Gastrocnemius medialis (tissue), 4 donors: ENCODE measurements at regions not wholly inside any gene's neighbourhood (a gene's known extent, or its start where the extent isn't known, plus 50 kb on each side); places are given as distances from the start of the nearest gene placed in this dataset.

ENCODE experiments used
- ATAC-seq, 2 donors: fragments of 150-250 bp; one replicate each; pipeline ENCODE4 v1.9.1; 2016
- DNase-seq, 2 donors: peaks; one replicate each; pipeline ENCODE4 v3.0.0-alpha.2; 2019
- H3K27ac ChIP-seq, 4 donors: fragments of 200-600 bp; sonication (generic); 1 replicate in 1 of 4; 2 replicates in 3 of 4; pipeline ENCODE4 v1.5.1; 2016 to 2018; ENCODE audit warnings: mild to moderate bottlenecking in 2 of 4, moderate library complexity in 1 of 4
- H3K27me3 ChIP-seq, 3 donors: fragments of 200-600 bp; sonication (generic) in 2 of 3; 1 replicate in 1 of 3; 2 replicates in 2 of 3; pipeline versions ENCODE4 v1.5.1 to v1.6.0; 2016 to 2019; ENCODE audit warnings: mild to moderate bottlenecking in 1 of 3, moderate library complexity in 1 of 3
- H3K36me3 ChIP-seq, 2 donors: fragments of 200-600 bp; sonication (generic) in 1 of 2; one replicate each; pipeline ENCODE4 v1.5.1; 2017 to 2018
- H3K4me1 ChIP-seq, 2 donors: fragments of 200-600 bp; sonication (generic) in 1 of 2; one replicate each; pipeline ENCODE4 v1.5.1; 2016 to 2017; ENCODE audit warnings: mild to moderate bottlenecking in 2 of 2
- H3K4me3 ChIP-seq, 4 donors: fragments of 200-600 bp; sonication (generic) in 3 of 4; 1 replicate in 1 of 4; 2 replicates in 3 of 4; pipeline ENCODE4 v1.5.1; 2016 to 2019; ENCODE audit warnings: mild to moderate bottlenecking in 2 of 4
- H3K9me3 ChIP-seq, 3 donors: fragments of 200-600 bp; sonication (generic) in 2 of 3; 1 replicate in 1 of 3; 2 replicates in 2 of 3; pipeline ENCODE4 v1.5.1; 2016 to 2019
- CTCF ChIP-seq, 5 experiments: fragments of 450-650 bp in 3 of 5; fragments of 200-600 bp in 2 of 5; sonication (generic) in 2 of 5; IDR thresholded peaks in 4 of 5; conservative IDR thresholded peaks in 1 of 5; 1 replicate in 4 of 5; 2 replicates in 1 of 5; pipeline ENCODE4 v1.5.1; 2016 to 2019; ENCODE audit warnings: antibody characterized with exemption in 5 of 5, mild to moderate bottlenecking in 3 of 5, moderate library complexity in 3 of 5
- POLR2A ChIP-seq, 2 donors: fragments of 450-650 bp; IDR thresholded peaks; one replicate each; pipeline ENCODE4 v1.6.1; 2017; ENCODE audit warnings: antibody characterized with exemption in 2 of 2, mild to moderate bottlenecking in 2 of 2, moderate library complexity in 2 of 2
- in situ Hi-C, 4 donors: fragments of 200-750 bp; cut with MboI; loops; one replicate each; pipeline versions ENCODE4 v1.15.0 to v1.8.0; 2017; ENCODE audit warnings: low sequenced_read_pairs in 4 of 4
- intact Hi-C: fragments of 100-400 bp; cut with DNase I; formaldehyde crosslinking; loops from one replicate; pipeline ENCODE4 v1.15.1; 2023; ENCODE audit warnings: low total_unique reads

GRCh38 chr18:22564036-22564435 is 146.3 kb upstream of the CTAGE1 start:
- ATAC-seq (no peak), DNase-seq (no peak)
- Histone ChIP-seq H3K27me3 (peaks cover 7 to 33% (median 31%) of the 10 kb centered on the region in 3 donors), H3K4me3 (no peak overlapping the region), H3K27ac (no peak overlapping the region), H3K4me1 (peaks cover 6 to 7% of the 10 kb centered on the region in 2 donors), H3K9me3 (no peaks in the 10 kb centered on the region), H3K36me3 (no peaks in the 10 kb centered on the region)
- no peak for TF ChIP-seq POLR2A (IDR thresholded peaks at IDR 0.05)
- no peak for TF ChIP-seq CTCF (IDR thresholded peaks at IDR 0.05 in 4 of 5, conservative IDR thresholded peaks at IDR 0.05 in 1 of 5)
- intact Hi-C loops = no loop called here
- in situ Hi-C loops = loop anchor here in 3 of 4 donors (10.0 to 25.0 kb wide), 4 partner anchors 98 to 669 kb away; partner anchors contain the start of gene GATA6 (in 3 of the 3)

- no peak overlapping the region for H3K4me3 ChIP-seq
- intact Hi-C loops (no loop called here), in situ Hi-C loops (loop anchor here in 3 of 4 donors (10.0 to 25.0 kb wide), 4 partner anchors 95 to 672 kb away; partner anchors contain the start of gene GATA6 (in 3 of the 3))
- no peaks in the 10 kb centered on the region for H3K9me3 ChIP-seq
- ATAC-seq (no peak), DNase-seq (no peak)
- H3K36me3 ChIP-seq = no peaks in the 10 kb centered on the region
- peaks cover 2 to 15% (median 3%) of the 10 kb centered on the region in 3 donors for H3K27me3 ChIP-seq
- H3K4me1 ChIP-seq = no peaks in the 10 kb centered on the region
- TF ChIP-seq CTCF (IDR thresholded peaks at IDR 0.05 in 4 of 5, conservative IDR thresholded peaks at IDR 0.05 in 1 of 5) (no peak), POLR2A (IDR thresholded peaks at IDR 0.05) (no peak)
- no peak overlapping the region for H3K27ac ChIP-seq
Measured at GRCh38 chr18:22566703-22567420, 149.1 kb upstream of the CTAGE1 start.

- Histone ChIP-seq H3K27ac (no peak overlapping the region), H3K36me3 (no peaks in the 10 kb centered on the region), H3K4me1 (no peaks in the 10 kb centered on the region), H3K4me3 (no peak overlapping the region), H3K9me3 (no peaks in the 10 kb centered on the region), H3K27me3 (peaks cover 0 to 11% (median 2%) of the 10 kb centered on the region in 3 donors)
- ATAC-seq = no peak
- DNase-seq = no peak
- no peak for TF ChIP-seq CTCF (IDR thresholded peaks at IDR 0.05 in 4 of 5, conservative IDR thresholded peaks at IDR 0.05 in 1 of 5)
- TF ChIP-seq POLR2A (IDR thresholded peaks at IDR 0.05) = no peak
- intact Hi-C loops = no loop called here
- in situ Hi-C loops = loop anchor here in 3 of 4 donors (10.0 to 25.0 kb wide), 4 partner anchors 95 to 673 kb away; partner anchors contain the start of gene GATA6 (in 3 of the 3)
Measured at GRCh38 chr18:22567794-22568193, 150.1 kb upstream of the CTAGE1 start.

GRCh38 chr18:22570492-22570891 is 152.8 kb upstream of the CTAGE1 start:
- in situ Hi-C loops (loop anchor here in 3 of 4 donors (25.0 kb wide), 3 partner anchors 92 to 558 kb away; partner anchors contain the start of gene GATA6 (in 3 of the 3)), intact Hi-C loops (no loop called here)
- ATAC-seq (no peak), DNase-seq (no peak)
- H3K27me3 ChIP-seq = peaks cover 0 to 7% (median 2%) of the 10 kb centered on the region in 3 donors
- no peaks in the 10 kb centered on the region for H3K36me3 ChIP-seq
- H3K27ac ChIP-seq = no peak overlapping the region
- no peak overlapping the region for H3K4me3 ChIP-seq
- TF ChIP-seq POLR2A (IDR thresholded peaks at IDR 0.05) = no peak
- TF ChIP-seq CTCF (IDR thresholded peaks at IDR 0.05 in 4 of 5, conservative IDR thresholded peaks at IDR 0.05 in 1 of 5) = no peak
- no peaks in the 10 kb centered on the region for H3K4me1 ChIP-seq
- H3K9me3 ChIP-seq = no peaks in the 10 kb centered on the region
